DMS153 (cell line): ENCODE measurements at regions not wholly inside any gene's neighbourhood (a gene's known extent, or its start where the extent isn't known, plus 50 kb on each side); places are given as distances from the start of the nearest gene placed in this dataset.
A peak's percentile ranks its signal among the peaks of the same experiment; 100 is the strongest.

ENCODE experiments used
- DNase-seq: peaks from one replicate; lab custom pipeline; 2025; lab: John Stamatoyannopoulos, UW

DNA sequence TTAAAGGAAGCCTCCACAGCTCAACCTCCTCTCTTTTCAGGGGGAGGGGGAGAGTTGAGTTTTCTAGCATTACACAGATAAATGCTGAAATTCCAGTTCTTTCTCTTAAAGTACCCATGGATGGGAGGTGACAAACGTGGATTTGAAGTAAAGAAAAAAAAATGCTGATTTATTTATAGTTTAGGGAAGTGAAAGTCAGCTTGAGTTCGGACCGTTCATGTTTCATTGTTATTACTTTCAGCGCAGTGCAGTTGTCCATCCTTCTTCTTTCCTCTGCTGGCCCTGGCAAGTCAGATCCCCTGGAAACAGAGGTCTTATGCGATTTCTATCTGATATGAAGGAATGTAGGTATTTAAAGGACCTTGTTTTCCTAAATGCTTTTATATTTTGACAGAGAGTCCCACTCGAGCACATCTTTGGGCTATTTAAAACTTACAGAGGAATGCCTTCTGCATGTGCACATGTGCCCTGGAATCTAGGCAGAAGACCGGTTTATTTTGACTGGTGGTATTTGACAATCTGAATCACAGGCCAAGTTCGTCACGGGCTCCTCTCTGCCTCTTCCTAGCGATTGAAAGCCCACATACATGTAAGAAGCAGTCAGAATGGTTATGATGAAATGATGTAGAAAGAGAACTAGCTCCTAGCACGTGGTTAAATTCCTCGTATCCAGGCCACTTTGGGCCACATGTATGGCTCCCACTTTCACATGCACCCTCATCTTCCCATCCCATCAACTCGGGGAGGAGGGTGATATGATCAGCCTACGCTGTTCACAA, 385.2 kb upstream of the KLF4 start:
- no peak for DNase-seq

DNA sequence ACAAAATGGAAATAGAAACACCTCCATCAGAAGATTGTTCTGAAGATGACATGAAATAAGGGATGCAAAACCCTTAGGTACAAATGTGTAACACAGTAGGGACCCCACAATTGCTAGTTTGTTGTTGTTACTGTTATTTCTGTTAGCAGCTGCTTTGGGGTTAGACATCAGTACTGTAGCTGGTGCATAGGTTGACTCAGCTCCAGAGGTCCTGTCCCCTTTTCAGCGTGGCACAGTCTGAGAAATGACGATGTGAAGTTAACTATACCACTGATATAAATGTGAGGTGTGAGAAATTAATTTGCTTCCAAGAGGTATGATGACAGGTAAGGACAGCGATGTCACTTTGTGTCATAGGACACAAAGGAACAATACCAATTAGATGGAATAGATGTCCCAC, 384.6 kb upstream of the KLF4 start:
- no peak for DNase-seq

DNA sequence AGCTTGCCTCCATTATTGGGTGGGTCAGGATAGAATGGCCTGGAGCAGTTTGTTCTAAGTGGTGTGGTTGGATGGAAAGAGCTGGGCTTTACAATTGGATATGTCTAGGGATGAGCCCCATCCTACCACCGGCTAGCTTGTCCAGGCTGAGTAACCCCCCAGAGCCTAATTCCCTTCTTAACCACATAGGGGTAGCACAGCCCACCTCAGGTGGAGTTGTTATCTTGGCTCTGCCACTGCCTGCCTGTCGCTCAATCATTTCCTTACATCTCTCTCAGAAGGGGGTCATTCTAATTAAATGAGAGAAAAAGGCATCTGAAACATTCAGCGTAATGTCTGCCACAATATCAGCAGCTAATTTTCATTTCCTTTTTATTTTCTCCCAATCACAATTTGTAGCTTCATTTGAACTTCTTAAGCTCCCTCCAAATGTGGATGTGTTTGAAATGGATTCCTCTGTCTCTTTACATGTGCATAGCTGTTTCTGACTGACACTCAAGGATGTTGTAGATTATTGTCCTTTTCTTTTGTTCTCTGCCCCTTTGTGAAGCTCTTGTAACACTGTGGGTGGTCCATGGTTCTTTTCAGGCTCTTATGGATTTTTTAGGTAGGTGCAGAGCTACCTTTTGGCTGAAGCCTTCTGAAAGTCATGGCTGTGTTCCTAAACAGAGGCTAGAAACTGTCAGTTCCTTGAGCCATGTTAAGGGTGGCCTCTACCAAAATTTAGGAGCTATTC, 383.1 kb upstream of the KLF4 start:
- no peak for DNase-seq

DNA sequence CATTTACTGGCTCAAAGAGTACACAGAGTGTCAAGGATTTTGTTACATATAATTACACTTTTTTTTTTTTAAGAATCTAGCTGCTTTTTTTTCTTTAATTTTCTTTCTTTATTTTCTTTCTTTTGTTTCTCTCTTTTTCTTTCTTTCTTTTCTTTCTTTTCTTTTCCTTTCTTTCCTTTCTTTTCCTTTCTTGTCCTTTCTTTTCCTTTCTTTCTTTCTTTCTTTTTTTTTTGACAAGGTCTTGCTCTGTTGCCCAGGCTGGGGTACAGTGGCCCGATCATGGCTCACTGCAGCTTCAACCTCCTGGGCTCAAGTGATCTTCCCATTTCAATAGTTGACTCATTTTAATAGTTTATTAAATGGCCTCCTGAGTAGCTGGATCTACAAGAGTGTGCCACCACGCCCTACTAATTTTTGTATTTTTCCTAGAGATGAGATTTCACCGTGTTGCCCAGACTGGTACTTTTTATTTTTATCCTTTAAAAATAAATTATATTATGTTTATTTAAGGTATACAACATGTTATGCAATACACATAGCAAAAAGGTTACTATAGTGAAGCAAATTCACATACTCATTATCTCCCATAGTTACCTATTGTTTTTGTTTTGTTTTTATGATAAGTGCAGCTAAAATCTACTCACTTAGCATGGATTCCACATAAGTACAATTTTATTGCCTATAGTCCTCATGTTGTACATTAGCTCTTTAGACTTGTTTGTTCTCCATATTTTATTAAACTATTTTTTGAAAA, 381.5 kb upstream of the KLF4 start:
- DNase-seq: peak; percentile 43

DNA sequence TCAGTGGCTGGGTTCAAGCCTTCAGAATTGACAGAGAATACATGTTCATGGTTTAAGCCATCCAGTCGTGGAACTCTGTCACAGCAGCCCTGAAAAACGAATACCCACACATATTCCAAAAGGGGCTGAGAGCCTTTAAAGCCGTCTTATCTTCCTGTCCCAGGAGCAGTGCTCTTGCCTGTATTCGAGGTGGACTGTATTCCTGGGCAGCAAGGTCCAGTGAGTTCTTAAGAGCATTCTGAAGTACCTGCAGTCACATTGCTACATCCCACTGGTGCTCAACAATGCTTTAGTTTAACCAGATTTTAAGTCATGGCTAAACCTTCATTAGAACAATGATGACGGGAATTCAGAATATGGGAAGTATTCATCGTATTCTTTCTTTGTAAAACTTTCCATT, 380.7 kb upstream of the KLF4 start:
- no peak for DNase-seq

DNA sequence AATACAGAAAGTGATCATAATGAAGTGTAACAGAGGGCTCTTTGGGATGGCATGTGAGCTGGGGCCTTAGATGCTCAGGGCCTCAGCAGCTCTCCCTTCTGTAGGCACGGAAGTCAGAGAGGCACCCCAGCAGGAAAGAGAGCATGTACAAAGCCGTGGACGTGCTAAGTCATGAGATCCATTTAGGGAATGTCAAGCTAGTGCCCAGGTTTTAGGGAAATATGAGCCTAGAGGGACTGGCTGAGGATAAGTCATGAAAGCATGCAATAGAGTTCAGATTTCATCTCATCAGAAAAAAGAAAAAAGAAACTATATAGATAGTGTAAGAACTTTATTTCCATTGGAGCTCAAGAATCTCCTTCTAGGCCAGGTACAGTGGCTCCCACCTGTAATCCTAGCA, 379.5 kb upstream of the KLF4 start:
- DNase-seq: no peak

DNA sequence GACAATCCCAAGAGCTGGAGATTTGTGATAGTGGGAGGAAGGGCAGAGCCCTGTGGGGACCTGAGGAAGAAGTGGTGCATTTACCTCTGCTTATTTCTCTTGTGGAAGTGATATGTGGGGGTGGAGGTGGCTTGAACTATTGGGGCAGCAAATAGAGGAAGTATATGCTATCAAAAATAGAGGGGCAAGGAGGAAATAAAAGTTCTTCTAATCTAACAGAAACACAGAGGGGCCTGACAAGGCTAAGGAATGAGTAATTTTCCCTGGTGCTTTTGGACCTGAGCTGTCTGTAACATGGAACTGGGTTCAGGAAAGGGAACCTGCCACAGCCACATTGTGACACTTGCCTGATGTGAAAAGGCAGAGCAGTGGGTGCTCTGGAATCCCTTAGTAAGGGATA, 378.6 kb upstream of the KLF4 start:
- DNase-seq: no peak

DNA sequence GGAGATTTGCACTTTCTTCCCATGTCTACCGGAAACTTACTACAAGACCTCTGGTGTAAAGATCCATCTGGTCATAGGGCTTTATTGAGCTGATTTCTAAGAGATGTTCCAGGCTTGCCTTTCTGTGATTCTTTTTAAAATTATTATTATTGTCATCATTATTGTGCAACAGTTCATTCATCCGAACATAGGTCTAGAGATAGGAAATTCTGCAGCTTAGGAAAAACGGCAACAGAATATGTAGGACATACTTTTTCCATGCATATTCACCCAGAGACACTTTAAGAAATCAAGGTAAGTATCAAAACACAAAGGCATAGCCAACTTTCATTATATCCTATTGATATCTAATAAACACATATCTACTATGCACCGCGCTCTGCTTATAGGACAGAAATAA, 378.2 kb upstream of the KLF4 start:
- DNase-seq: no peak

DNA sequence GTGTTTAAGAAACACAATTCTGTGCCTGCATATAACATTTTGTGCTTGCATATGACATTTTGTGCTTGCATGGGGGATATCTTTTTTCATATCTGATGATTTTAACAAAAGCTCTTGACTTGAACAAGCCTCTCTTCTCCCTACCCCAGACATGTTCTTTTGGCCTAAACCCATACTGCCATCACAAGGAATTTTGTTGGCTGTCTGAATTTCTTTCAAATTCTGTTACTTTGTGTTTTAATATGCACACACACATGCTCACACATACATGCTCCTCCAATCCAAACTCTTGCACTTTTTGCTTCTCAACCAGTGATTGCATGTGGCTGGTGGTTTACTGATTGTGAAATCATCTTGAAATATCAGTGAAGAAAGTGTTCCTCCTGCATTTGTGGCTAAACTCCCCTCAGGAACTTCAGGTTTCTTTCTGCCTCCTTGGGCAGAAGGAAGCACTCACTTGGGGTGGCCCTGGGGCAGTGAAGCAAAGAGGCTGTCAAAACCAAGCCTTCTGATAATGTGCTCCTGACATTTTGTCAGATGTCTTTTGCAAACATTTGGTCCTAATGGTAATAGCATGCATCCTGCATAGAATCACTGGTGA, 377.2 kb upstream of the KLF4 start:
- no peak for DNase-seq

DNA sequence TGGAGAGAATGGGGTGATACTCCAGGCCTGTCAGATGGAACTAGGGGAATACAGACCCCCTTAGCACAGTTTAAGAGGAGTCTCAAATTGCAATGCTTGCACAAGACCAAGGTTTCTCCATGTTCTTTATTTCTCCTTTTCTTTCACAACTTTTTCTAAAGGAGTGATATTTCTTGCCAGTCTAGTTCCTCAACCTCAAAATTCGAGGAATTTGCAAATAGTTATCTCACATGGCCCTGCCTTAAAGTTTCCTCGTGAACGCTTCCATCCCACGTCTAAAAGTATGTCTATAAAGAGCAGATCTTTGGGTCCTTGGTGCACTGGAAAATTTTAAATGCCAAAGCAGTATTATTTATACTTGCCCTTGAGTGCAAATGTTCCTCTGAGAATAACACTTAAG, 373.8 kb upstream of the KLF4 start:
- no peak for DNase-seq

DNA sequence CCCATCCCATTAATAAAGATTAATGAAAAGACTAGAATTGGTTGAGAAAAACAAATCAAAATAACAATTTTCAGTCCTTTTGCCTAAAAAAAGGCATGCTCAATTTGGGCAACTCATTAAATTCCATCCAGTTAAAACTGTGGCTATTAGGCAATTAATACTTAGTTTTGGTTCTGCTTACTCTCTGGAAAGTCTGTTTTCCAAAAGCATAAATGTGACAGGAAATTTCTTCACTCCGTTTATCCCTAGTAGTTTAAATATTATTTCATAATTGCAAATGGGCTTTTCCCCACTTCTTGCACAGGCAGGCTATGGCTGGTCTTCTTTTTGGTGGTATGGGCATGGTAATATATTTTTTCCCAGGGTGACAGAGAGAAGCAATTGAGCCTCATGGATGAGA, 373.3 kb upstream of the KLF4 start:
- no peak for DNase-seq

DNA sequence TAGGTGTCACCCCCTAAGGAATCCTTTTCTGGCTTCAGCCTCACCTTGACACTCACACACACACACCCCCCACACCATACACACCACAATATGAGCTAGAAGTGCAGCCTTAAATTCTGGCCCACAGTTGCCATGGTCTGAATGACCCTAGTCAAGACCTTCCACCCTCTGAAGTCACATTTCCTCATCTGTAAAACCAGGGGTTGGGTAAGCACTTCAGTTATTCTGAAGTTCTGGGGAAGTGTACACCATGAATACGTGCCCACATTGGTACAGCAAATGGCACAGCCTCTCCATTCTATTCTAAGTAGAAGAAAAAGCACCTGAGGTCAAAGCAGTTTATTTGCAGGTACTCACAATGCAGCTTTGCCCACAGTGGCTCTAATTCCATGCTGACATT, 372.8 kb upstream of the KLF4 start:
- DNase-seq: no peak

DNA sequence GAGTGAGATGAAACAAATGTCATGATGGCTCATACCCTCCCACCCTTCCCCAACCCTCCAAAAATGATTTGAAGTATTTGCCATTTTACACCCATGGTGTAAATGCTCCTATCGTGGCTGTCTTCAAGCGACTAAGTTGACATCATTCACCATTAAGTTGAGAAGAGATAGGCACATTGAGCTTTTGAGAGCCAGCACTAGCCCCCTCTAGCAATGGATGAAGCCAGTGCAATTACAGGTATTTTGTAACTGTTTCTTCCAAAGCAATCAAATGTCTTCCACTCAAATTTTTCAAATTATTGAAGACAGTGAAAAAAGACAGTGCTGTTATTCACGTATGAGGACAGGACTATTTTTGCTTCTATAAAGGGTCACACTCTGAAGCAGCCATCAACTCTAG, 371.5 kb upstream of the KLF4 start:
- DNase-seq: no peak

DNA sequence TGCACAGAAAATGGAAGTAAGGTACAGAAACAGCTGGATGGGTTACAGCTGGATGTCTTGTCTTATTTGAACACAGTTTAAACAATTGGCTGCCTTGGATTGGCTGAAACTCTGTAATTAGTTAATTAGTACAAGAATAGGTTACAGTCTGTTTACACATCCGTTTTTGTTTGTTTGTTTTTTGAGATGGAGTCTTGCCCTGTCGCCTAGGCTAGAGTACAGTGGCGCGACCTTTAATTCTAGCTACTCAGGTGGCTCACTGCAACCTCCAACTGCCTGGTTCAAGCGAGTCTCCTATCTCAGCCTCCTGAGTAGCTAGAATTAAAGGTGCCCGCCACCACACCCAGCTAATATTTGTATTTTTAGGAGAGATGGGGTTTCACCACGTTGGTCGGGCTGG, 368.7 kb upstream of the KLF4 start:
- no peak for DNase-seq

DNA sequence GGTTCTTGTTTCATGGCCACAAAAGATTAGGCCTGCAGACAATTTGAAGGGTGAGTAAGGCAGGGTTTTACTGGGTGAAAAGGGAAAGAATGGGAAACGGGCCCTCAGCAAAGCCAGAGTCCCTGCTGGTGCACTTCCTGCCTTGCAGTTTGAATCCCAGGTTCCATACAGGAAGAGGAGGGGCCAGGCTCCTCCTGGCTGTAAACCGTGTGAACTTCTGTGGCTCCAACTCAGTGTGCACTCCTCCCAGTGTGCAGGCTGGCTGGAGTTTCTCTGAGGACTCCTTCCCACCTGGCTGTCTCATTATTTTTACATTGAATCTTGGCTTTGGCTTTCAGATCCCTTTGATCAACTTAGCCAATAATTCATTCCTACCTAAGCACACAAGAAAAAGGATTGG, 367.1 kb upstream of the KLF4 start:
- DNase-seq: no peak

DNA sequence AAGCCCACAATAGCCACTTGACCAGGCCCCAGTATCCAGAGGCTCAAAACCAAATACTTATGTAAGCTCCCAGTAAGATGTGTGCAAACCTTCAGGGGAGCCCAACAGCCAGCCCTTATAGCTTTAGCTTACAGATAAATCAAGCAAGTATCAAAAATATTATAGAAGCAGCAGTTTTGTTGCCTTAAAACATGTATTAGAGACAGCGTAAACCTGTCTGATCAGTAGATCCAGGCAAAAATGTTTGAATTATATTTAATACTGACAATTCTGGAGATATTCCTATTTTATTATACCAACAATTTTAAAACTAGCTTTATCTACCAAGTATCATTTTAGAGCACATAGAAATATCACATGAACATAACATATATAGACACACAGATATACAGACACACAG, 365.6 kb upstream of the KLF4 start:
- DNase-seq: no peak

DNA sequence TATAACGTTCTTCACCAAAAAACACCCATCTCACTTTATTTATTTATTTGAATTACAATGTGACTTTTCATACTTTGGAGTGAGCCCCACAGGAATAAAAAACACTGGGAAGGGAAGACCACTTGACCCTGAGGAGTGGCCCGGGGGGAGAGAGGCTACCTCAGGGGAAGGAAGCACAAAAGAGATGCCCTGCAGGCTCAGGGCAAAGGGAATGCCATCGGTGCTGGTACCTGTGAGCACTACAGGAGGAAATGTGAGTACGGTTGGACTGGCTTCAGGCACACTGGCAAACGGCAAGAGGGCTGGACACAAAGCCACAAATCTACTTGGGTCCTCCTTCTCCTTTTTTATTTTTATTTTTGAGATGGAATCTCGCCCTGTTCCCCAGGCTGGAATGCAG, 363.9 kb upstream of the KLF4 start:
- no peak for DNase-seq

DNA sequence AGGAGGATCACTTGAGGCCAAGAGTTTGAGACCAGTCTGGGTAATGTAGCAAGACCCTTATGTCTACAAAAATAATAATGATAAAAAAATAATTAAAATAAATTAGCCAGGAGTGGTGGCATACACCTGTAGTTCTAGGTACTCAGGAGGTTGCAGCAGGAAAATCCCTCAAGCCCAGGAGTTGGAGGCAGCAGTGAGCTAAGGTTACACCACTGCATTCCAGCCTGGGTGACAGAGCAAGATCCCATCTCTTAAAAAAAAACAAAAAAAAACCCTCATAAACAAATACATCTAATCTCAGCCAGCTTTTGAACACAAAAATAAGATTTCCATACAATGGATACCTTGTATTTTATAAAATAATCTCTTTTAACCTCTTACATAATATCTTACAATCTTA, 363.3 kb upstream of the KLF4 start:
- DNase-seq: no peak

DNA sequence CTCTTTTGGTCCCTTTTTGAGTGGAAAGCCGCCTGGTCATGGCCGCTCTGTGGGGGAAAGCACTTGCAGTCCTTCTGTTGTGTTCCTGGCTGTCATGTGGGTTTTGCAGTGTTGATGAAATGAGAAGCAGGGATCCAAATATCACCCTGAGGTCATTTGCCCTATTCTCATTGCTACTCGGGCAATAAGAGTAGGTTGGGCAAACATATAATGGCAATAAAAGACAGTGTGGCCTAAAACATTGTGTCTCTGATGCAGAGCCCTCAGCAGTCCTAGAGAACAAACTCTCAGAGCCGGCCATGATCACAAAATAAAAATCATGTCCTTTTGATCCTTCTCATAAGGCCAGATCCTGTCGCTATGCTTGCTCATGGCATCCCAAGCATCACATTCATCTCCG, 361.1 kb upstream of the KLF4 start:
- DNase-seq: no peak

DNA sequence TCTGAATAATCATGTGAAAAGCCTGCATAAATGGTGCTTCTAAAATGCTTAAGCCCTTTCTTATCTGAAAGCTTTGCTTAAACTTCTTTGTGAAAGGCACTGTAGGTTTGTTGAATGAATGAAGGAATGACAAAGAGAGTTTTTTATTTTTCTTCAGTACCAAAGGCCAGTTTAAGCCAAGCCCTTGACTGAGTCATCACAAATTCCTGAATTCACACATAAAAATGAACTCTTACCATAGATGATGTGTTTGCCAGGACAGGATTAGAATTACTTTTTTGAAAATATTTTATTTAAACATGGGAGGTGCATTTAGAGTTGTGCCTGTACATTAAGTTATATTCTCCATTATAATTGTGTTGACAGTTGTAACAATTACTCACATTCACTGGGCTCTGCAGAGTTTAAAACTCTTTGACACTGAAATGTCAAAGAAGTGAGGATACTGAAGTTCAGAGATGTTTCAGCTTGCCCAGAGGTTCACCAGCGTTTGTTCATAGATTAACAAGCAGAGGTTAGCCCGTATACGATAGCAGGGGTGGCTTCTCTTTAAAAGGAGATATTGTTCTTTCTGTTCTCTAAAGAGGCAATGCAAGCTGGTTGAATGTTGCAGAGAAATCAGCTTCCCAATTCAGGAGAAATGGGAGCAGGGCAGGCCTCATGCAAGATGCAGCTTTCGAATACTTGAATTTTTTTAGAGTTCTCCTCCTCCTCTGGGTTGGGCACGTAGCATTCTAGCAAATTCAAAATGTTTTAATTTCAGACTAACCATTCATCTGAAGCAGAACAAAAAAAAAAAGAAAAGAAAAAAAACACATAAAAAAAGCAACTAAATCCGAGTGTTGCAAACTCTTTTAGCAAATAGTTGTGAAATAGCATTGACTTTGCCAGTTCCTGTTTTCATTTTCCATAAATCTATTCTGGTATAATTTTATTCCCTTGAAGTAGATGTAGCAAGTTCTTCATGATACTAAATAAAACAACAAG, 358.7 kb upstream of the KLF4 start:
- no peak for DNase-seq

DNA sequence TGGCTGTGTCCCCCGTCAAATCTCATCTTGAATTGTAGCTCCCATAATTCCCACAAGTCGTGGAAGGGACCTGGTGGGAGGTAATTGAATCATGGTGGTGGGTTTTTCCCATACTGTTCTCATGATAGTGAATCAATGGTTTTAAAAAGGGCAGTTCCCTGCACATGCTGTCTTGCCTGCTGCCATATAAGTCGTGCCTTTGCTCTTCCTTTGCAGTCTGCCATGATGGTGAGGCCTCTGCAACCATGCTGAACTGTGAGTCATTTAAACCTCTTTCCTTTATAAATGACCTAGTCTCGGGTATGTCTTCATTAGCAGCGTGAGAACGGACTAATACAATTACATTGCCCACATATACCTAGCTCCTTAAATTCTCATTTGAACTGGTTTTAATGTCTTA, 353.0 kb upstream of the KLF4 start:
- no peak for DNase-seq

DNA sequence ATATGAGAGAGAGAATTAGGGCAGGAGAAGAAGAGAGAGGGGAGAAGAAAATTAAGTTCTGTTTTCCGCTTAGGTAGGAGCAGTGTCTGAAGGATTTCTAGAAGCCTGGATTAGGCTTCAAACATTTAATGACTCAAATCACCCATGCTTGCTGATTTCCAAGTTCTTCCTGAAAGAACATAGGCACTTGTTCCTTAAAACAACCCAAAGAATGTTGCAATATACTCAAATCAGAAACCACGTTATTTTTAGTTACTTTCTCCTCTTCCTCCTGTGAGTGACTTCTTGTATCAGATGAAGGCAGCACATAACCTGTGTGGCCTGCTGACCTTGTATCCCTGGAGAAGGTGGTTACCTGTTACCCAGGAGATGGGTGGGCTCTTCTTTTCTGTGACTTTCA, 351.5 kb upstream of the KLF4 start:
- DNase-seq: no peak
